ENCODE measurements at regions not wholly inside any gene's neighbourhood (a gene's known extent, or its start where the extent isn't known, plus 50 kb on each side); places are given as distances from the start of the nearest gene placed in this dataset.

DNA sequence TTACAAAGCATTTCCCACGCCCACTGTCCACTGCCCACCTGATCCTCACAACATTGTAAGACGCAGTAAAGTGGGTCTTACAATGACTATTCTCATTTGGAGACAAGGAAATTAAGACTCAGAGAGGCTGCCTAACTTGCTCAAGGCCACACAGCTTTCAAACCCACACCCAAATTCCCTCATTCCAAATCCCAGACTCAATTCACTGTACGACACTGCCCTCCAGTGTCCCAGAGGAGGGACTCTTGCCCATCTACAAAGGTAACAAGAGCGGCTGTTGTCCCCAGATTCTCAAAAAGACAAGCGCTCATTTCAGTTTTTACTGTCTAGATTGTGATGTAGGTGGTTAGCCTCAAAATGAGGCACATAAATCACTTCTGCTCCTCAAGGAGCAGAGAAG, 184.6 kb downstream of the ACTL7B start:
- H3K36me3 Mint-ChIP-seq (ENCODE audit: low read depth): no peaks in the 10 kb centered on the region
- TF ChIP-seq CTCF (IDR thresholded peaks at IDR 0.05): no peak
- no peak overlapping the region for H3K4me3 Mint-ChIP-seq
- H3K27ac Mint-ChIP-seq: no peak overlapping the region
- H3K27me3 Mint-ChIP-seq: no peaks in the 10 kb centered on the region
- DNase-seq (no peak), ATAC-seq (ENCODE audit: low read depth) (no peak)
- no peaks in the 10 kb centered on the region for H3K4me1 Mint-ChIP-seq
- ChIA-PET POLR2A (no interaction called here), CTCF (no interaction called here)
- no peaks in the 10 kb centered on the region for H3K9me3 Mint-ChIP-seq
- intact Hi-C loops (cut with micrococcal nuclease): no loop called here

- H3K4me3 Mint-ChIP-seq: no peak overlapping the region
- DNase-seq (no peak), ATAC-seq (ENCODE audit: low read depth) (no peak)
- ChIA-PET CTCF (no interaction called here), POLR2A (no interaction called here)
- H3K27me3 Mint-ChIP-seq: no peaks in the 10 kb centered on the region
- TF ChIP-seq CTCF (IDR thresholded peaks at IDR 0.05): no peak
- no peaks in the 10 kb centered on the region for H3K9me3 Mint-ChIP-seq
- no peaks in the 10 kb centered on the region for H3K4me1 Mint-ChIP-seq
- no peak overlapping the region for H3K27ac Mint-ChIP-seq
- no peaks in the 10 kb centered on the region for H3K36me3 Mint-ChIP-seq (ENCODE audit: low read depth)
- intact Hi-C loops (cut with micrococcal nuclease): no loop called here
Measured at GRCh38 chr9:108668938-108669335, 186.8 kb downstream of the ACTL7B start.

DNA sequence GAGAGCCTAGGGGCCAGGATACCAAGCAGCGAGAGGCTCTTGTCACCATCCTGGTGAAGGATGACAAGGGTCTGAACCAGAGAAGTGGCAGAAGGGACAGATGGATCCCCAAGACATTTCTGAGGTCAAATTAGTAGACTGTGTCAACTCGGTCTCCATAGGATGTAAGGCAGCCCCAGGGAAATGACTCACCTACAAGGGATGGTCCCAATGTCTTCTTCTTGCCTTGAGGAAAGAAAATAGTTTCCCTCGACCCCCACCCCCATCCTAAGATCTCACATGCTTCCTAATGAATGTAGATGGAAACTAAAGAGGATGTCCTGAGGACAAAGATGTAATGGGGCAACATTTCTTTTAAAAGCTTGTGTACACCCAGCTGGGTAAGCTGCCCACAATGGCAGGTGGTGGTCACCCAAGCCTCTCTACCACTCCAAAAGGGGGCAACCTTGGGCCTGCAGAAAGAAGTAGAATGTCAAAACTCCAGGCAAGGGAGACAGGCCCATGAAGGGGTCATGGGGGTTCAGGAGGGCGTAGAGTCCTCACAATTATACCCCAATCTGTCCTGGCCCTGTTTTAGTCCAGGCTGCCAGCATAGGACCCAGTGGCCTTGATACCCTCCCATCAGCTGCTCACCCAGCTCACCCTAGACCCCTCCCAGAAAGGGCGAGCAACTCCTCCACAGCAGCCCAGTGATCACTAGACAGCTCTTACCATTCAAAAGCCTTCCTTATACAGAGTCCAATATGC, 187.4 kb downstream of the ACTL7B start:
- DNase-seq: no peak
- Mint-ChIP-seq H3K36me3 (ENCODE audit: low read depth) (no peaks in the 10 kb centered on the region), H3K27me3 (no peaks in the 10 kb centered on the region), H3K4me1 (no peaks in the 10 kb centered on the region), H3K9me3 (no peaks in the 10 kb centered on the region), H3K4me3 (no peak overlapping the region), H3K27ac (no peak overlapping the region)
- ChIA-PET CTCF (no interaction called here), POLR2A (no interaction called here)
- intact Hi-C loops (cut with micrococcal nuclease): no loop called here
- no peak for TF ChIP-seq CTCF (IDR thresholded peaks at IDR 0.05)
- ATAC-seq (ENCODE audit: low read depth): no peak

DNA sequence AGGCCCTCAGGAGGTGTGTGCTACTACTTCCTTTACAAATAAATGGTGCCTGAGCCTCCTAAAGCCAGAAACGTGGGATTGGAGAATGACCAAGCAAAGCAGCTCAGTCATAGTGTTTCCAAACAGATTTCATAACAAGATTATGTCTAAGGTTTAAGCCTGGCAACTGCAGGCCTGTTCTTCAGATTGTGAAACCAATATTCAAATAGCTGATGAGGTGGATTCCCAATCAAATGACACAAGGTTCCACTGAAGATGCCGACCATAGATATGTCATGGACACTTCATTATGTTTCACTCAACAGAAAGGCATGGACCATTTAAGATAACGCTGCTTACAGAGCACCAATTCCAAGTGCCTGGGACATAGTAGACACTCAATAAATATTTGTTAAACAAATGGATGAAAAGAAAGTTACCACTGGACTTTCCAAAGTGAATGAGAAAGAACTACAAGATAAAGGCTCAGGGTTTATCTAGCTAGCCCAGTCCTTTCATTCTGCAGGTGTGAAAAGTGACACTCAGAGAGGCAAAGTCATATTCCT, 189.5 kb downstream of the ACTL7B start:
- Mint-ChIP-seq H3K4me1 (no peaks in the 10 kb centered on the region), H3K27me3 (no peaks in the 10 kb centered on the region), H3K9me3 (no peaks in the 10 kb centered on the region), H3K4me3 (no peak overlapping the region), H3K36me3 (ENCODE audit: low read depth) (no peaks in the 10 kb centered on the region), H3K27ac (no peak overlapping the region)
- ChIA-PET POLR2A (no interaction called here), CTCF (no interaction called here)
- DNase-seq: no peak
- intact Hi-C loops (cut with micrococcal nuclease): no loop called here
- no peak for ATAC-seq (ENCODE audit: low read depth)
- TF ChIP-seq CTCF (IDR thresholded peaks at IDR 0.05): no peak

GRCh38 chr9:108665521-108666239, 190.1 kb downstream of the ACTL7B start:
- ChIA-PET CTCF (no interaction called here), POLR2A (no interaction called here)
- no peaks in the 10 kb centered on the region for H3K9me3 Mint-ChIP-seq

More at GRCh38 chr9:108665521-108666239, 190.1 kb downstream of the ACTL7B start:
- no peaks in the 10 kb centered on the region for H3K36me3 Mint-ChIP-seq (ENCODE audit: low read depth)
- H3K4me1 Mint-ChIP-seq: no peaks in the 10 kb centered on the region
- no peaks in the 10 kb centered on the region for H3K27me3 Mint-ChIP-seq
- no peak overlapping the region for H3K27ac Mint-ChIP-seq
- intact Hi-C loops (cut with micrococcal nuclease): no loop called here
- no peak for DNase-seq
- TF ChIP-seq CTCF (IDR thresholded peaks at IDR 0.05): no peak
- no peak for ATAC-seq (ENCODE audit: low read depth)
- H3K4me3 Mint-ChIP-seq: no peak overlapping the region
